ENCODE measurements at regions not wholly inside any gene's neighbourhood (a gene's known extent, or its start where the extent isn't known, plus 50 kb on each side); places are given as distances from the start of the nearest gene placed in this dataset.

GRCh38 chr4:31175242-31175910 is 455.2 kb downstream of the PCDH7 start:
- TF ChIP-seq POLR2A (IDR thresholded peaks at IDR 0.05) (no peak), POLR2AphosphoS5 (IDR thresholded peaks at IDR 0.05) (no peak), CTCF (IDR thresholded peaks at IDR 0.05) (no peak)
- H3K27me3 ChIP-seq: no peaks in the 10 kb centered on the region
- H3K27ac ChIP-seq: no peak overlapping the region

GRCh38 chr4:31183256-31183655 is 463.1 kb downstream of the PCDH7 start:
- DNase-seq (ENCODE audit: low spot score in 2 of 2): no peak
- Histone ChIP-seq H3K4me1 (no peaks in the 10 kb centered on the region), H3K36me3 (no peaks in the 10 kb centered on the region), H3K27me3 (no peaks in the 10 kb centered on the region), H3K4me3 (no peak overlapping the region), H3K9me3 (no peaks in the 10 kb centered on the region), H3K27ac (no peak overlapping the region)
- TF ChIP-seq POLR2A (IDR thresholded peaks at IDR 0.05) (no peak), POLR2AphosphoS5 (IDR thresholded peaks at IDR 0.05) (no peak), CTCF (IDR thresholded peaks at IDR 0.05) (no peak)
- intact Hi-C loops (cut with DNase I; ENCODE audit: low total_unique reads): no loop called here

More at GRCh38 chr4:31175242-31175910, 455.2 kb downstream of the PCDH7 start:
- H3K36me3 ChIP-seq: no peaks in the 10 kb centered on the region
- no peak for DNase-seq (ENCODE audit: low spot score in 2 of 2)
- H3K4me1 ChIP-seq: no peaks in the 10 kb centered on the region
- H3K9me3 ChIP-seq: no peaks in the 10 kb centered on the region
- H3K4me3 ChIP-seq: no peak overlapping the region
- intact Hi-C loops (cut with DNase I; ENCODE audit: low total_unique reads): no loop called here

- Histone ChIP-seq H3K36me3 (no peaks in the 10 kb centered on the region), H3K9me3 (no peaks in the 10 kb centered on the region), H3K4me3 (no peak overlapping the region)
Observed at GRCh38 chr4:31185014-31185585, 464.9 kb downstream of the PCDH7 start.

GRCh38 chr4:31187979-31188378 is 467.8 kb downstream of the PCDH7 start:
- Histone ChIP-seq H3K27me3 (no peaks in the 10 kb centered on the region), H3K9me3 (no peaks in the 10 kb centered on the region), H3K4me1 (no peaks in the 10 kb centered on the region), H3K4me3 (no peak overlapping the region), H3K27ac (no peak overlapping the region), H3K36me3 (no peaks in the 10 kb centered on the region)
- no peak for DNase-seq (ENCODE audit: low spot score in 2 of 2)
- TF ChIP-seq POLR2AphosphoS5 (IDR thresholded peaks at IDR 0.05): no peak
- TF ChIP-seq POLR2A (IDR thresholded peaks at IDR 0.05): no peak
- no peak for TF ChIP-seq CTCF (IDR thresholded peaks at IDR 0.05)
- intact Hi-C loops (cut with DNase I; ENCODE audit: low total_unique reads): no loop called here

More at GRCh38 chr4:31185014-31185585, 464.9 kb downstream of the PCDH7 start:
- no peak for TF ChIP-seq POLR2A (IDR thresholded peaks at IDR 0.05)
- no peak for TF ChIP-seq CTCF (IDR thresholded peaks at IDR 0.05)
- TF ChIP-seq POLR2AphosphoS5 (IDR thresholded peaks at IDR 0.05): no peak
- H3K27ac ChIP-seq: no peak overlapping the region
- DNase-seq (ENCODE audit: low spot score in 2 of 2): no peak
- H3K27me3 ChIP-seq: no peaks in the 10 kb centered on the region
- intact Hi-C loops (cut with DNase I; ENCODE audit: low total_unique reads): no loop called here
- H3K4me1 ChIP-seq: no peaks in the 10 kb centered on the region

GRCh38 chr4:31189938-31190337 is 469.8 kb downstream of the PCDH7 start:
- Histone ChIP-seq H3K4me1 (no peaks in the 10 kb centered on the region), H3K36me3 (no peaks in the 10 kb centered on the region), H3K27ac (no peak overlapping the region), H3K4me3 (no peak overlapping the region), H3K27me3 (no peaks in the 10 kb centered on the region), H3K9me3 (no peaks in the 10 kb centered on the region)
- DNase-seq (ENCODE audit: low spot score in 2 of 2): no peak
- no peak for TF ChIP-seq CTCF (IDR thresholded peaks at IDR 0.05)
- no peak for TF ChIP-seq POLR2A (IDR thresholded peaks at IDR 0.05)
- TF ChIP-seq POLR2AphosphoS5 (IDR thresholded peaks at IDR 0.05): no peak
- intact Hi-C loops (cut with DNase I; ENCODE audit: low total_unique reads): no loop called here
